ENCODE measurements at regions not wholly inside any gene's neighbourhood (a gene's known extent, or its start where the extent isn't known, plus 50 kb on each side); places are given as distances from the start of the nearest gene placed in this dataset.

- TF ChIP-seq CTCF (IDR thresholded peaks at IDR 0.05) (no peak), POLR2A (IDR thresholded peaks at IDR 0.05) (no peak)
Measured at GRCh38 chr2:173792741-173793140, 172.4 kb downstream of the SP3 start.
